Liver (tissue), 8 donors: ENCODE measurements at regions not wholly inside any gene's neighbourhood (a gene's known extent, or its start where the extent isn't known, plus 50 kb on each side); places are given as distances from the start of the nearest gene placed in this dataset.

Experiments used
- DNase-seq: peaks from one replicate; pipeline ENCODE4 v3.0.0-alpha.2; 2017; ENCODE audit warnings: low spot score
- H3K27ac ChIP-seq, 2 donors: one replicate each; pipeline ENCODE4 v1.7.0; 2013; ENCODE audit warnings: inconsistent platforms in 2 of 2, low read length in 2 of 2, control low read depth in 1 of 2, low read depth in 1 of 2, mild to moderate bottlenecking in 1 of 2
- H3K27me3 ChIP-seq, 4 donors: one replicate each; pipeline versions ENCODE4 v1.6.1 to v1.7.0; 2013; ENCODE audit warnings: low read length in 3 of 4, inconsistent platforms in 1 of 4, mild to moderate bottlenecking in 1 of 4, moderate library complexity in 1 of 4; ENCODE audit not compliant: control insufficient read depth in 4 of 4, insufficient read depth in 4 of 4
- H3K36me3 ChIP-seq, 4 donors: one replicate each; pipeline versions ENCODE4 v1.6.1 to v1.7.0; 2013; ENCODE audit warnings: low read length in 3 of 4, mild to moderate bottlenecking in 3 of 4, low read depth in 1 of 4, moderate library complexity in 1 of 4; ENCODE audit not compliant: control insufficient read depth in 4 of 4, insufficient read depth in 3 of 4
- H3K4me1 ChIP-seq, 4 donors: one replicate each; pipeline versions ENCODE4 v1.6.1 to v1.7.0; 2013; ENCODE audit warnings: low read length in 3 of 4, mild to moderate bottlenecking in 3 of 4, moderate library complexity in 1 of 4; ENCODE audit not compliant: control insufficient read depth in 4 of 4, insufficient read depth in 4 of 4
- H3K4me3 ChIP-seq, 3 donors: one replicate each; pipeline versions ENCODE4 v1.6.1 to v1.7.0; 2013; ENCODE audit warnings: low read length in 3 of 3, control low read depth in 1 of 3, low read depth in 1 of 3, mild to moderate bottlenecking in 1 of 3
- H3K9ac ChIP-seq, 2 donors: one replicate each; pipeline ENCODE4 v1.7.0; 2013; ENCODE audit warnings: low read length in 2 of 2, mild to moderate bottlenecking in 2 of 2, moderate library complexity in 2 of 2, control low read depth in 1 of 2, low read depth in 1 of 2
- H3K9me3 ChIP-seq, 4 donors: one replicate each; pipeline versions ENCODE4 v1.6.1 to v1.7.0; 2013; ENCODE audit warnings: low read length in 3 of 4; ENCODE audit not compliant: control insufficient read depth in 4 of 4
- ATF3 ChIP-seq: IDR thresholded peaks from 2 replicates; pipeline ENCODE4 v1.6.1; 2016; ENCODE audit warnings: antibody characterized with exemption
- CTCF ChIP-seq: fragments of 150-350 bp; IDR thresholded peaks from 2 replicates; pipeline ENCODE4 v1.5.1; 2017; ENCODE audit warnings: improper control_type of control experiment, low read depth, low read length; ENCODE audit not compliant: missing input control
- EGR1 ChIP-seq, 2 donors: IDR thresholded peaks; 2 replicates each; pipeline ENCODE4 v1.6.1; 2016 to 2018; ENCODE audit warnings: antibody characterized with exemption in 2 of 2, low read depth in 2 of 2
- FOXA1 ChIP-seq: IDR thresholded peaks from 2 replicates; pipeline ENCODE4 v1.6.1; 2016; ENCODE audit warnings: antibody characterized with exemption
- FOXA2 ChIP-seq: IDR thresholded peaks from 2 replicates; pipeline ENCODE4 v1.6.1; 2016; ENCODE audit warnings: antibody characterized with exemption
- GABPA ChIP-seq, 2 donors: IDR thresholded peaks in 1 of 2; conservative IDR thresholded peaks in 1 of 2; 2 replicates each; pipeline ENCODE4 v1.6.1; 2016; ENCODE audit warnings: antibody characterized with exemption in 2 of 2, mild to moderate bottlenecking in 1 of 2, moderate library complexity in 1 of 2
- HNF4A ChIP-seq, 2 donors: conservative IDR thresholded peaks; 2 replicates each; pipeline ENCODE4 v1.6.1; 2016; ENCODE audit warnings: antibody characterized with exemption in 2 of 2, mild to moderate bottlenecking in 2 of 2
- HNF4G ChIP-seq: IDR thresholded peaks from 2 replicates; pipeline ENCODE4 v1.6.1; 2016; ENCODE audit warnings: antibody characterized with exemption
- JUND ChIP-seq, 2 donors: IDR thresholded peaks; 2 replicates each; pipeline ENCODE4 v1.6.1; 2016; ENCODE audit warnings: antibody characterized with exemption in 2 of 2
- MAX ChIP-seq: IDR thresholded peaks from 2 replicates; pipeline ENCODE4 v1.6.1; 2016; ENCODE audit warnings: antibody characterized with exemption
- NR2F2 ChIP-seq: IDR thresholded peaks from 2 replicates; pipeline ENCODE4 v1.6.1; 2016; ENCODE audit warnings: antibody characterized with exemption
- RAD21 ChIP-seq, 2 donors: IDR thresholded peaks; 2 replicates each; pipeline ENCODE4 v1.6.1; 2016; ENCODE audit warnings: antibody characterized with exemption in 2 of 2, mild to moderate bottlenecking in 2 of 2
- REST ChIP-seq: IDR thresholded peaks from 2 replicates; pipeline ENCODE4 v1.6.1; 2016; ENCODE audit warnings: antibody characterized with exemption, mild to moderate bottlenecking
- RXRA ChIP-seq, 2 donors: IDR thresholded peaks; 2 replicates each; pipeline ENCODE4 v1.6.1; 2017 to 2018; ENCODE audit warnings: antibody characterized with exemption in 2 of 2, mild to moderate bottlenecking in 1 of 2
- SP1 ChIP-seq: IDR thresholded peaks from 2 replicates; pipeline ENCODE4 v1.6.1; 2018; ENCODE audit warnings: antibody characterized with exemption, mild to moderate bottlenecking
- TAF1 ChIP-seq: conservative IDR thresholded peaks from 2 replicates; pipeline ENCODE4 v1.6.1; 2016; ENCODE audit warnings: antibody characterized with exemption, mild to moderate bottlenecking
- YY1 ChIP-seq: IDR thresholded peaks from 2 replicates; pipeline ENCODE4 v1.6.1; 2016; ENCODE audit warnings: antibody characterized with exemption, mild to moderate bottlenecking
- ZBTB33 ChIP-seq: IDR thresholded peaks from 2 replicates; pipeline ENCODE4 v1.6.1; 2016; ENCODE audit warnings: antibody characterized with exemption
- WGBS: extraction: QIAGEN DNeasy Blood & Tissue Kit; methylation state at CpG from one replicate; pipeline ENCODE4 v1.1.7; 2013; 5-methylcytosine and 5-hydroxymethylcytosine counted together
- donor health status: healthy.
- donor health status: healthy.
- donor health status: healthy.
- donor health status: healthy.
- donor health status: healthy.

- H3K4me1 ChIP-seq: no peaks in the 10 kb centered on the region
- peaks cover 0 to 2% (median 0%) of the 10 kb centered on the region in 4 donors for H3K9me3 ChIP-seq
- DNase-seq: no peak
- H3K27me3 ChIP-seq: peaks cover 0 to 6% (median 0%) of the 10 kb centered on the region in 4 donors
- no peak overlapping the region for H3K27ac ChIP-seq
- no peak overlapping the region for H3K4me3 ChIP-seq
- WGBS: 80% methylated on average over 2 of the region's 2 CpGs
- no peak overlapping the region for H3K9ac ChIP-seq
- TF ChIP-seq FOXA1 (no peak), JUND (IDR thresholded peaks at IDR 0.05) (no peak), CTCF (no peak), GABPA (IDR thresholded peaks at IDR 0.05 in 1 of 2, conservative IDR thresholded peaks at IDR 0.05 in 1 of 2) (no peak)
- H3K36me3 ChIP-seq: no peaks in the 10 kb centered on the region
These were observed 272.5 kb upstream of the PARD3B start for GRCh38 chr2:204272610-204273287.

GRCh38 chr2:204274429-204274828 lies 270.8 kb upstream of the PARD3B start:
- H3K9me3 ChIP-seq: peaks cover 0 to 2% (median 0%) of the 10 kb centered on the region in 4 donors
- peaks cover 0 to 6% (median 0%) of the 10 kb centered on the region in 4 donors for H3K27me3 ChIP-seq
- 95% methylated on average over 2 of the region's 2 CpGs for WGBS
- H3K4me1 ChIP-seq: no peaks in the 10 kb centered on the region
- TF ChIP-seq ATF3: no peak
- no peaks in the 10 kb centered on the region for H3K36me3 ChIP-seq
- no peak overlapping the region for H3K9ac ChIP-seq
- no peak for DNase-seq
- no peak overlapping the region for H3K4me3 ChIP-seq
- H3K27ac ChIP-seq: no peak overlapping the region

GRCh38 chr2:204274991-204275390 lies 270.3 kb upstream of the PARD3B start:
- Histone ChIP-seq H3K27me3 (peaks cover 0 to 6% (median 0%) of the 10 kb centered on the region in 4 donors), H3K36me3 (no peaks in the 10 kb centered on the region), H3K9me3 (peaks cover 0 to 2% (median 0%) of the 10 kb centered on the region in 4 donors), H3K4me1 (no peaks in the 10 kb centered on the region), H3K4me3 (no peak overlapping the region), H3K9ac (no peak overlapping the region), H3K27ac (no peak overlapping the region)
- no peak for TF ChIP-seq RAD21 (IDR thresholded peaks at IDR 0.05)
- no peak for TF ChIP-seq EGR1 (IDR thresholded peaks at IDR 0.05; ENCODE audit: low read depth in 2 of 2)
- TF ChIP-seq GABPA (IDR thresholded peaks at IDR 0.05 in 1 of 2, conservative IDR thresholded peaks at IDR 0.05 in 1 of 2): no peak
- no peak for TF ChIP-seq NR2F2
- TF ChIP-seq YY1: no peak
- TF ChIP-seq HNF4A (conservative IDR thresholded peaks at IDR 0.05): no peak
- no peak for TF ChIP-seq ATF3
- no peak for TF ChIP-seq FOXA2
- TF ChIP-seq JUND (IDR thresholded peaks at IDR 0.05): no peak
- TF ChIP-seq RXRA (IDR thresholded peaks at IDR 0.05): no peak
- no peak for TF ChIP-seq REST
- no peak for TF ChIP-seq HNF4G
- no peak for TF ChIP-seq SP1
- no peak for TF ChIP-seq MAX
- no peak for TF ChIP-seq ZBTB33
- TF ChIP-seq TAF1: no peak
- DNase-seq: no peak
- 81% methylated on average over 2 of the region's 2 CpGs for WGBS
